ENCODE measurements at regions not wholly inside any gene's neighbourhood (a gene's known extent, or its start where the extent isn't known, plus 50 kb on each side); places are given as distances from the start of the nearest gene placed in this dataset.
"Not testable (repeated sequence)": the region's sequence is repeated elsewhere in the genome, so short reads cannot be mapped to it uniquely, and the experiment has no call there.

DNA sequence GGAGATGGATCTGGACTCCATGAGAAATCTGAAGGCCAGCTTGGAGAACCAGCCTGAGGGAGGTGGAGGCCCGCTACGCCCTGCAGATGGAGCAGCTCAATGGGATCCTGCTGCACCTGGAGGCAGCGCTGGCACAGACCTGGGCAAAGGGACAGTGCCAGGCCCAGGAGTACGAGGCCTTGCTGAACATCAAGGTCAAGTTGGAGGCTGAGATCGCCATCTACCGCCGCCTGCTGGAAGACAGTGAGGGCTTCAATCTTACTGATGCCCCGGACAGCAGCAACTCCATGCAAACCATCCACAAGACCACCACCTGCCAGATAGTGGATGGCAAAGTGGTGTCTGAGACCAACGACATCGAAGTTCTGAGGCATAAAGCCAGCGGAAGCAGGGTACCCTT lies 601.5 kb upstream of the ZP4 start:
- DNase-seq = no peak

DNA sequence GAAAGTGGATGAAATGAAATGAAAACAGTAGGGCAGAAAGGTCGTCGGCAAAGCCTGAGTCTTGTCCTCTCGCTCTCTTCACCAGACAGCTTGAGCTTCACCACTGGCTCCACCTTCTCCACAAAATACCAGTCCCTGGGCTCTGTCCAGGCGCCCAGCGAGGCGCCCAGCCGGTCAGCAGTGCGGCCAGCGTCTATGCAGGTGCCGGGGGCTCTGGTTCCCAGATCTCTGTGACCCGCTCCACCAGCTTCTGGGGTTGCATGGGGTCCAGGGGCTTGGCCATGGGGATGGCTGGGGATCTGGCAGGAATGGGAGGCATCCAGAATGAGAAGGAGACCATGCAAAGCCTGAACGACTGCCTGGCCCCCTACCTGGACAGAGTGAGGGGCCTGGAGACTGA lies 600.5 kb upstream of the ZP4 start:
- DNase-seq = no peak

DNA sequence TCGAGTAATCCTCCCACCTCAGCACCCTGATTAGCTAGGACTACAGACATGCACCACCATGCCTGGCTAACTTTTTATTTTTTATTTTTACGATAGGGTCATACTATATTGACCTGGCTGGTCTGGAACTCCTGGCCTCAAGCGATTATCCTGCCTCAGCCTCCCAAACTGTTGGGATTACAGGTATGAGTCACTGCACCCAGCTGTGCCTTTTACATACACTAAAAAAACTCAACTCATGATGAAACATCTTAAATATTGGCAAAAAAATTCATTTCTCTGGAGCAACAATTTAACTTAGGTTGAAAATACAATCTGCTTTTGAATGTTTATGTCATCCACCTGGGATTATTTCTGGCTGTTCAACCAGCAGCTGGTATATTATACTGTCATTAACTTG lies 598.3 kb upstream of the ZP4 start:
- no peak for DNase-seq

DNA sequence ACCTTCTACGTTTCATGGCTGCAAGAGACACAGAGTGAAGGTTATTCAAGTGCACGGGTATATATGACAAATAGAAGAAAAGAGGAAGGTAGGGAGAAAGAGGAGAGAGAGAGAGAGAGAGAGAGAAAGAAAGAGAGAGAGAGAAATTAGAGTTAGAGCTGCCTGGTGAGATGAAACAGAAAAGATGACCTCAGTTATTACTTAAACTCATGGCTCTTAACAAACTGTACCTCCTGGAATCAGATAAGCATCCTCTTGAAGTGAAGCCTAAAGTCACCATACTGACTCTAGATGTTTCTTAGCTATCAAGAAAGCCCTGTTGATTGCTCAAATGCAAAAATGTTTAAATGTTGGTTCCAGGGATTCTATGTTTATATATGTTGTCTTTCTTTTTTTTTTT lies 597.7 kb upstream of the ZP4 start:
- DNase-seq = no peak

DNA sequence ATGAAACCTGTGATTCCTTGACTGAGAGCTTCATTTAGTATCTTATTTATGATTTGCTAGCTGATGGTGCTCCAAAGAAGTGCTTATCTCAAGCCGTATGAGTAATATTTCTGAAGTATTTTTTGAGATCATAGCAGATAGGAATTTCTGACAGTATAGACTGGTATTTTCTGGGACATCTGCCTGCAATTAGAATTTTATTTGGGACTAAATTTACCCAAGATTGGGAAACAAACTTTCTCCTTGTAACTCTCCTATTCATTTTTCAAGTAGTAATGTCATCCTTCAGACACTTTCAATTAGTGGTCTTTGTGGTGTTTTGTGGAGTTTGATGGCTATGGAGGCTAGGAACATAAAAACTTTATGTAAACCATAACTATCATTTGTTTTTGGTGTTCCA lies 597.2 kb upstream of the ZP4 start:
- DNase-seq = no peak

DNA sequence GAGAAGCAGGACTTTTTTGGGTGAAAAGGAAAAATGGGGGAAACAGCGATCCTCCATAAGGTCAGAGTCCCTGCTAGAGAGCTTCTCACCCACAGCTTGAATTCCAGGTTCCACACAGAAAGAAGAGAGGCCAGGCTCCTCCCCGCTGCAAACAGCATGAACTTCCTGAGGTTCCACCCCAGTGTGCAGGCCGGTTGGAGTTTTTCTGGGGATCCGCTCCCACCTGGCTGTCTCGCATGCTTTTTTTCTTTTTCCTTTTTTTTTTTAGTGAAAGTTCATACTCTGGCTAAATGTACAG lies 595.1 kb upstream of the ZP4 start:
- no peak for DNase-seq

DNA sequence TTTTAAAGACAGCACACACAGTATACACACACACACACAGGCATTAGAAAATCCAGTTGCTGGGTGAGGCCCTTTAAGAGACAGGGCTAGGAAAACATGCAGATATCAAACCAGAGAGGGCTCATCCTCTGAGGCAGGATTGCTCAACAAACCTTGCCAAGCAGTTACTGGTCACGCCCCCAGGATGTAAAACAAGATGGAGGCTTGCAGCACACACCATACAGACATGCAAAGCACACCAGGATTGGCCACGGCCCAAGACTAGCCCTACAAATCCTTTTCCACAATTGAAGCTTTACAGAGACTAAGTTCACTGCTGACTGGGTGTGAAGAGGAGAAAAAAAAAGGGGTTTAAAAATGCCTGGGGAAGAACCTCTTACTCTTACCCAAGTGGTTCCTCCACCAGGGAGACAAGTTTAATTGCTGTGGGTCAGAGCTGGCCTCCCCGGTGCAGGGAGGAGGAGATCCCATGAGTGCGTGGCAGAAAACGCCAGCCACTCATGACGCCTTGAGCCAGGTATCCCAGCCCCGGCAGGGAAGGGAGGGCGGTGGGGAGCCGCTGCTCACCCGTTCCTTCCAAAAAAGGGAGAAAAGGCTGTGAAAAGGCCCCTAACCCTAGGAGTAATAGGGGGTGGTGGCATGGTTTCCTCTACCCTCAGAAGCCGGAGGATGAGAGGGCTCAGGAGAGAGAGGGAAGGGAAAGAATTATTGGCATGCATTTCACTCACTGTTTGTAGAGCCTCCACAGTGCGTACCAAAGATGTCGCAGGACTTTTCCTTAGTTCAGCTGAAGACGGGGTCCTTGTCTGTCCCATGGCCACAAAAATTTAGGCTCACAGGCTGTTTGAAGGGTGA lies 594.6 kb upstream of the ZP4 start:
- no peak for DNase-seq

DNA sequence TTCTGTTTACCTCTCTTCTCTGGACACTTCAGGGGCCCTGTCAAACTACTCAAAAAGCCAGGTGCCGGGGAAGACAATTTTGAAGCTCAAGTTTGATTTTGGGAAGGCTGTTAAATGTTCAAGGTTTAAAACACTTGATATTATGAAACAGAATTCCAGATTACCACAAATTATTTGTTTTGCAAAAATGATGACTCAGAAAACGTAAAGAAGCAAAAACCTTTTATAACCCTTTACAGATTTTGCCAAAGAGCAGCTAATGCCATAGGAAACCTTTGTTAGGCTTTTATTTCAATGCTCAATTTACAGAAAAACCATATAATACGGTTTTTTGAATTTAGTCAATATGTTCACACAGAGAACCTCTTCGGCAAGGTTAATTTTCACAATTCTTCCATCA lies 593.4 kb upstream of the ZP4 start:
- DNase-seq = no peak

DNA sequence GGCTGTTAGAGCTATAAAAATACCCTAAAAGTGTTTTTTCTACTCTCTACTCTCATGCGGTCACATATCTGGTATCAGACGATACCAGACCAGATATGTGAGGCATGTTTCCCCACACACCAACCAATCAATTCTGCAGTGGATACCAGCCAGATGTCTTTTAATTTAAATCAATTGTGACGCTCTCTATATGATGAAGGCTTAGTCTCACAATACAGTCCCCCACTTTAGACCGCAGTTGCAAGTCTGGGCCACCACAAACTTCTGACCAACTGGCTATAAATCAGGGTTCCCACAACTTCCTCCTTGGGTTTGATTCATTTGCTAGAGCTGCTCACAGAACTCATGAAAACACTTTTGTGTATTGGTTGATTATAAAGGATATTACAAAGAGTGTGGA lies 586.1 kb upstream of the ZP4 start:
- no peak for DNase-seq

DNA sequence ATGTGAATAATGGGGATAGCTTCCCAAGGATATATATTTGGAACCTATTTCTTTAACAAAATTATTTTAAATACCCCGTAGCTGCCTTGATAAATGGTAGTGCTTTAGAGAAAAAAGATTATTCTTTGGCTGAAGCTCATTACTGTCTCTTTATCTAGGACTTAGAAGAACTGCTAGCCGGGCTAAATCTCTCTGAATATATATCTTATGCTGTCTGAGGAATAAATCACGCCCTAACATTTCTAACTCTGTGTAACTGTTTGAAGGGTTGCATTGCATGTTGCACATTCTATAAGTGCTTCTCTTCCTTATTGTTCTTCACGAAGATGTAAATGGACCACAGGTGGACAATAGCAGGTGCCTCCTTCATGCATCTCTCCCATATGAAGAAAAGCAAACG lies 585.0 kb upstream of the ZP4 start:
- no peak for DNase-seq

DNA sequence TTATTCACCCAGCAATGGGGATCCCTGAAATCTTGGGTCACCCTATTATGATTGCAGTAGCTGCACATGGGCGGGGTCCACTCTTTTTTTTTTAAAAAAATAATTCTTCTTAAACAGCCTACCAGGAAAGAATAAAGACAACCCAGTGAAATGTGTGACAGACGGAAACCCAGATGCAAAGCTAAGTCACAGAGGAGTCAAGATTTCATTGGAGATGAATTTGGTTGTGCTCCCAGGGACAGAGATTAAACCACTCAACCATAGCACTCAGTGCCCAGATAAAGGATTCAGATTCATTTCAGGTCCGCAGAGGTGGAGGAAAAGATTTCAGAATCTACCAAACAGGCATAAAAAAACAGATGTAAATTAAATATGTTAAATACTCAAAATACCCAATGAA lies 583.5 kb upstream of the ZP4 start:
- no peak for DNase-seq

DNA sequence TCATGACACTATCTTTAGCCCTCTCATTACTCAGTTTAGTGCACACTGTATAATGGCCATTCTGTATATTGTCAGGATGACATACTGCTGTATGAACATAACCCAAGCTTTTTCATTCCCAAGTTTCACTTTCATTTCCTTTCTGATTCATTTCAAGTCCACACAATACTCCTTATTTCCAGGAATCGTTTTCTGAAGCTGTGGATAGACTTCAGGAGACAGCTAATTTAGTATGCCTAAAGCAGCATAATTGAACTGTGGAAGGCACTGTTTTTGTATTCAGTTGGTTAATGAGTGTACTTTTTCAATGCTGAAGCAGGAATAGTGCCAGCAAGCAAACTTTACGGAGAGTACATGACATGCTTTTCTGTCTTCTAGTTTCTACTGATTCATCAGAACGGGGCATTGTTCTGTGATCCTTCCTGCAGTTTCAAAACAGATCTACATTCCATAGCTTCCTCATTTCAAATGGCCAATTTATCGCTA lies 578.5 kb upstream of the ZP4 start:
- no peak for DNase-seq

DNA sequence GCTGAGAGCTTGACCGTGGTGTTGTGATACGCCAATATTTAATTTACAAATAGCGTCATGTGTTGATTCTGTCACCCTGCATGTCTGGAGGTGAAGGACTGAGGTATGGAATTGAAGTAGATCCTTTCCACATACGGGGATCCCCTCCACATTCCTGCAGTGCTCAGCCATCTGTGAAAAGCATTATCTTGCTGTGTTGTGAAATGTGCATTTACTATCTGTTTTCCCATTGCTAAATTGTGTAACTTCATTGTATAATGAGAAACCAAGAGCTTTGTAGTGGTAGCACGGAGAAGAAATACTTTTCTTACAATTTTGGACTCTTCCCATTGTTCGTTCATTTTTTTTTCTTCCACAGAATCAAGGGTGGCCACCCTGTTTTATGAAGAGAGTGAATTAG lies 577.3 kb upstream of the ZP4 start:
- DNase-seq = no peak

DNA sequence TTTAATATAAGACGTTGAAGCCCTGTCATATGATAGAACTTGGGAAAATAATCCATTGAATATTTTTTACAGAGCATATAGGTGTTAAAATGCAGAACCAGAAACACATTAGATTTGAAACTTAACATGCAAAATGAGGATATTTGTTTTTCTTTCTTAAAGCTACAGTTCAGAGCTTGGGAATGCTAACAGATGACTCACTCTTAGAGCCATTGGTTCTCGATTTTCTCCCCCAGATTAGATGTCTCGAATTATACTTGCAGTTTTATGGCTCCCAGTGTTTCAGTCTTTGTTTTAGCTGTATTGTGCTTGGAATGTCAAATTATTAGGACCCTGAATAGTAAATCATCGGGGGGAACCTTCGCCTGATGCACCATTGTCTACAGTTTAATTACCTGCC lies 575.7 kb upstream of the ZP4 start:
- DNase-seq = no peak

DNA sequence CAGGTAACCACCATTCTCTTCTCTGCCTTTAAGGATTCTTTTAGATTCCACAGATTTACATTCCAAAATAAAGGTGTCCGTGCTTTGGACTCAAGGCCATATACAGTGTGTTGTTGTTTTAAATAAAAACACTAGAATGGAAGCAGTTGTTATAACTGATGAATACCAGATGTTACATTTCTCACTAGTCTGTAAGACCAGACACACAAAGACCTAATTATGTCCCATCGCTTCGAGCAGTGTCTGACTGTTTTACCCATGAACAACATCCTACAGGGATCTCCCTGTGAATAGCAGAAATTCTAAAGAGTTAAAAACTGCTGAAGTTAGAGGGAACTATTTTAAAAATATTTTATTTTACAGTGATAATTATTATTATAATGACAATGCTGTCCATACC lies 574.7 kb upstream of the ZP4 start:
- DNase-seq = no peak

DNA sequence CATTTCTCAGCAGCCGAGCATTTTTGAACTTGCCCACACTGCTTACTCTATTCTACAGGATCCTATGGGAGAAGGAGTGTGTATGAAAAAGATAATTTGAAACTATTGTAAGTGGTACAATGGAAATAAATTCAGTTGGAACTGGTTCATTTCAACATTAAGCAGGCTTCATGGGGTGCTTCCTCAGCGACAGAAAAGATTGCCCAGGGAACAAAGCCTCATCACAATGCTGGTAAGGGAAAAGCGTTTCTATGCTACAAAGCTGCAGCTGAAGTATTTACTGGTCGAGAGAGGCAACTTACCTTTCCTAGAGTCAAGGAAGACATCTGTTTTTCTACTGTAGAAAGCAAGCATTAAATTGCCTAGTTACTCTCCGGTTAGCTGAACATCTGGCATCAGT lies 568.2 kb upstream of the ZP4 start:
- DNase-seq = no peak

DNA sequence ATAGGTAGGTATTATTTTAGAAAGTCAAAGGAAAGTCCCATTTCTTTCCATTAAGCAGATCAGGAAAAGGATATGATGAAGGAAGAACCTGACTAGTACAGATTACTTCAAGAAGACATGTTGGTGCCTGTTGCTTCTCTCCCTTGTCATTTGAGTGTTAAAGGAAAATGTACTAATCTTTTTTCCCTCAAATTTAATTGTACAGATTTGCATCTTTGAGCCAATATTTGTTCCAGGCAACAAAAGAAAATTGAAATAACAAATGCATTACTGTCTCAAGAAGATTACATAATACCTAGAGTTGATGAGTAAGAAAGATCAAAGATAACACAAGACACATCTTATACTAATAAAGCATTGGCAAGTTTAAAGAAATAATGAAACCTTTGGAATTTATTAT lies 566.9 kb upstream of the ZP4 start:
- no peak for DNase-seq

DNA sequence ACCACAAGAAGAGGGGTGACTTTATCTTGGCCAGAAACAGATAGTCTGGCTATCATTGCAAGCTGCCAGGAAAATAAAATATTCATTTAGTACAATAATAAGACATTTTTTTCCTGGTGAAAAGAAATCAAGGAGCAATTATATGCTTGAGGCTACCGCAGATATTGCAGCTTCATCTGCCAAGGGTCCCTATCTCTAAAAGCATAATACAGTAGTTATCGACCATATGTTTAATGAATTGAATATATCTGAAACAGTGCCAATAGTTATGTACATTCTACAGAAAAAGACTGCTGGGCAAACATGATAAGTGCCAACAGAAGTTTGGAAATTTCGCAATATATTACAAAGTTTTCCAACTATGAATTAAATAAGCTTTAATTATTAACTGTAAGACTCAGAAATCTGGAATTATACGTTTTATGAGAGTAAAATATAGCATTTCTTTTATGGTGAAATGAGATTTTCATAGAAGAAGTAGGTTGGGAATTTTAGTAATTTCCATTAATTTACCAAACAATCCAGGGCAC lies 561.1 kb upstream of the ZP4 start:
- DNase-seq = no peak

DNA sequence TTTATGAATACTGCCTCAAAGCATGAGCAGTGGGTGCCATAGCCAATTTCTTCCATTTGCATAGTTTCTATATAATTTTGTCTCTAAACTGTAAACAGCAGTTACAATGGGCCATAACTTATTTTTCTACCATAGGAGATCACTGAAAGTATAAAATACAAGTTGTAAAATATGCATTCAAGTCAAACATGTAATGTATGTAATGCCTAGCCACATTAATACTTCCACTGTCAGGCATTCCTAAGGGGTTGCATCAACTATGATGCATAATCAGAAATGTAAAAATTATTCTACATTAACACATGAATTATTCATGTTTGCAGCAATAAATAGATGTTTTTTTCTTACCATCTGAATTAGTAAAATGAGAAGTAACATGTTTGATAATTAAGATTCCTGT lies 560.3 kb upstream of the ZP4 start:
- DNase-seq = no peak

DNA sequence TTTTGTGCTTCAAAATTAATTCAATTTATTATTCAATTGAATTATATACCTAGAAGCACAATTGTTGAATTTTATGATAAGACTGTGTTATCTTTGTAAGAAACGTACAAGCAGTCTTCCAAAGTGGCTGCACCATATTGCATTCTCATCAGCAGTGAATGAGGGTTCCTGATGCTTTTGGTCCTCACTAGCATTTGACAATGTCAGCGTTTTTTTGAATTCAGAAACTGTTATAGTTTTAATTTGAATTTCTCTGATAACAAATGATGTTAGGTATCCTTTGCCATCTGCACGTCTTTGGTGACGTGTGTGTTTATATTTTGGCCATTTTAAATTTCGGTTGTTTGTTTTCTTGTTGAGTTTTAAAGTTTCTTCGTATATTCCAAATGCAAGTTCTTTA lies 553.0 kb upstream of the ZP4 start:
- DNase-seq = no peak

DNA sequence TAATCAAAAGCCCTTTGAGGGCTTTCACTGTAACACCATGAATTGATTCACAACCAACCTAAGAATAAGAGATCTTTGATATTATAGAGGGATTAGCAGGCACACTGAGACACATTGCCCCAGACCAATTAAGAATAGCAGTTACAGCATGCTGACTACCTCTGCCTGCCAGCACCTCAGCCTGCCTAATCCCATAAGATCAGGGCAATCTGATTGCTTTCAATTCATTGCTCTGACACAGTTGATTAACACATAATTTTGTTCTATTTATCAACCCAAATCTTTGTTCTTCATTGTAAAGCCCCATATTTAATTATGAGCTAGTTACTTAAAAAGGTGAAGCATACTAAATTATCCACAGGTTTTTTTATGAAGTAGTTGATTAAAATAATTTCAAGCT lies 548.8 kb upstream of the ZP4 start:
- DNase-seq = no peak

DNA sequence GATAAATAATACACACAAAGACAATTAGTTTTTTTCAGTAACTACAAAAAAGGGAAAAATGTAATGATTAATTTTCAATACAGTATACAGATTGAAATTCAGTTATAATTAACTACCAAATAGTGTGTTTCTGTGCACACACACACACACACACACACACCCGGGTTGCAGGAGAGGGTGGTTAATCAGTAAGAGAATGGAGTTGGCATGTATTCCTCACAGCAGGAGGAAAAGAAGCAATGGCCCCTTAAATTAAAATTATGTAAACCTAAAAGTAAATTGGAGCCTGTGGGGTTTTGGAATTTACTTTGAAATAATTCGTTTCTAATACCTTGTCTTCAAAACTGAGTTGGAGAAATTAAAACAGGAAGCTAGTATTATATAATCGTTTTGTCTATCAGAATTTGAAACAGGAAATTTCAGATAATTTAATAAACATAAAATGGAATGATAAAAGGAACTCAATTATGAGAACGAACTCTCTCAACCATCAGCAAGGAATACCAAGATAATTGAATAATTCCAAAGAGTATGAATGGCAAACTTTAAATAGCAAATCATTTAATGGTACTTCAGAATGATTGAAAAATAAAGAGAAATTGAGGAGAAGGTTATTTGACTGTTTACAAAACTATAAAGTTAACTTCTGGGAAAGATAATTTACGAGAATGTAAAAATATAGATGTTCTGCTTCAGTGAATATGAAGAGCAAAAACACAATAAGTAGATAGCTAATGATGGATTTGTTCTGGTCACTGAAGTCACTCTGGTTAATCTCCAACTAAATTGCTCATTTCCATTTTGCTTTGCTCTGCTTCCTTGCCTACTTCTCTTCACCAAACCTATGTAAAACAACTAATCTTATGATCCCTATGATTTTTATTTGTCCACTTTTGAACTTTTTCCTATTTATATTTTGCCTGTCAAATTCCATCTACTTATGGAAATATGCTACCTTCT lies 547.9 kb upstream of the ZP4 start:
- DNase-seq = no peak

DNA sequence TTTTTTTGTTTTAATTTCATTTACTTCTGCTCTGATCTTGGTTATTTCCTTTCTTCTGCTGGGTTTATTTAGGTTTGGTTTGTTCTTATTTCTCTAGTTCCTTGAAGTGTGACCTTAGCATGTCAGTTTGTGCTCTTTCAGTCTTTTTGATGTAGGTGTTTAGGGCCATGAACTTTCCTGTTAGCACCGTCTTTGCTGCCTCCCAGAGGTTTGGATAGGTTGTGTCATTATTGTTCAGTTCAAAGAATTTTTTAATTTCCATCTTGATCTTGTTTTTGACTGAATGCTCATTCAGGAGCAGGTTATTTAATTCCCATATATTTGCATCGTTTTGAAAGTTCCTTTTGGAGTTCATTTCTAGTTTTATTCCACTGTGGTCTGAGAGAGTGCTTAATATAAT lies 539.0 kb upstream of the ZP4 start:
- not testable (repeated sequence) for DNase-seq

DNA sequence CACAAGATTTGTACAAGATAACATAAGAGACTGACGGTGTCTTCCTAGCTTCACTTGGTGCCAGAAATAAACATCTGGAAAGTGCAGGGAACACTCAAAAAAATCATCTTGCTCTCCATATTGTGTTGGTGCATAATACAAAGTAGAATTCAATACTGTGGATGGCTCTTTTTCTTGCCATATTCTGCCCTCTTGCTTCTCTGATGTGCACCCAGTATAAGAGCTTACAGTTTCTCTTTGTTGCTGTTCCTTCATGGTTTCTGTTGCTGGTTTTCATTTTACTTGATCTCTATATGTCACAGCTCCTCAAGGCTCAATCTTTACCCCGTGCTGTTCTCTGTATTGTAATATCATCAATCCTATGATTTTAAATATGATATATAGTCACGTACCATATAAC lies 528.5 kb upstream of the ZP4 start:
- no peak for DNase-seq
